Esophagus muscularis mucosa (tissue), 4 donors: ENCODE measurements at regions not wholly inside any gene's neighbourhood (a gene's known extent, or its start where the extent isn't known, plus 50 kb on each side); places are given as distances from the start of the nearest gene placed in this dataset.
"Not testable (repeated sequence)": the region's sequence is repeated elsewhere in the genome, so short reads cannot be mapped to it uniquely, and the experiment has no call there.

Experiments used
- DNase-seq: peaks from one replicate; pipeline ENCODE4 v3.0.0-alpha.2; 2017; ENCODE audit errors: extremely low spot score
- H3K27ac ChIP-seq, 4 donors: fragments of 200-600 bp; sonication (generic); replicated peaks in 1 of 4; 1 replicate in 3 of 4; 2 replicates in 1 of 4; pipeline ENCODE4 v1.5.1; 2016 to 2019; ENCODE audit warnings: mild to moderate bottlenecking in 1 of 4
- H3K27me3 ChIP-seq, 4 donors: fragments of 200-600 bp; sonication (generic); one replicate each; pipeline versions ENCODE4 v1.5.1 to v1.6.0; 2016 to 2019
- H3K36me3 ChIP-seq, 4 donors: fragments of 200-600 bp; sonication (generic); one replicate each; pipeline ENCODE4 v1.5.1; 2016 to 2019
- H3K4me1 ChIP-seq, 4 donors: fragments of 200-600 bp; sonication (generic); one replicate each; pipeline ENCODE4 v1.5.1; 2016 to 2019
- H3K4me3 ChIP-seq, 4 donors: fragments of 200-600 bp; sonication (generic); 1 replicate in 2 of 4; 2 replicates in 2 of 4; pipeline ENCODE4 v1.5.1; 2016 to 2019; ENCODE audit warnings: mild to moderate bottlenecking in 4 of 4, moderate library complexity in 1 of 4
- H3K9me3 ChIP-seq, 4 donors: fragments of 200-600 bp; sonication (generic); 1 replicate in 3 of 4; 2 replicates in 1 of 4; pipeline ENCODE4 v1.5.1; 2016 to 2019
- EP300 ChIP-seq: sonication (generic); formaldehyde crosslinking; IDR thresholded peaks from one replicate; pipeline ENCODE4 v1.6.1; 2017; ENCODE audit warnings: antibody characterized with exemption
- POLR2A ChIP-seq: fragments of 450-650 bp; IDR thresholded peaks from one replicate; pipeline ENCODE4 v1.6.1; 2017; ENCODE audit warnings: antibody characterized with exemption, moderate library complexity, mild to moderate bottlenecking, low read depth
- POLR2AphosphoS5 ChIP-seq, 2 donors: sonication (generic); formaldehyde crosslinking; IDR thresholded peaks; one replicate each; pipeline ENCODE4 v1.6.1; 2017; ENCODE audit warnings: antibody characterized with exemption in 2 of 2
- WGBS: methylation state at CpG from one replicate; pipeline ENCODE4 v1.1.5; 2018; 5-methylcytosine and 5-hydroxymethylcytosine counted together
- intact Hi-C: fragments of 100-400 bp; cut with DNase I; formaldehyde crosslinking; loops from one replicate; pipeline ENCODE4 v1.15.1; 2023
- TF ChIP-seq, protein P1 (sequence below), 3 experiments: fragments of 200-600 bp in 2 of 3; fragments of 450-650 bp in 1 of 3; sonication (generic) in 2 of 3; IDR thresholded peaks; one replicate each; pipeline ENCODE4 v1.5.1; 2017 to 2019; ENCODE audit warnings: antibody characterized with exemption in 3 of 3, mild to moderate bottlenecking in 2 of 3, moderate library complexity in 1 of 3

DNA sequence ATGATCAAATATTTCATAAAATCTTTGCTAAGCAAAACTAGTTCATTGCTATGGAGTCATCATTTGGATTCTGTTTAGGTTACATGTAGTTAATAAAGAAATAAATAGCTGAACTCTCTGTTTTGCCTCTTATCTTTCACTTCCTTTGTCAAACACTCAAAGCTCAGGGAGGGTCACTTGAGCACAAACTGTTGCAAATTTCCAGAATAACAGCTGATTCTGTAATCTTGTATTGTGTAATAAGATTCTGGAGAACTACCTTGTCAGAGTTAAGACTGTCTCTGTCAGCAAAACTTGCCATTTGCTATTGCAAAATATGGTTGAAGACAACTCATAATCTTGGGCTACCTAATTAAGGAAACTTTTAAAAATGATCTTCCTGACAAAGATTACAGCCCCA is 182.0 kb upstream of the MOCS2 start:
- Histone ChIP-seq H3K4me1 (no peaks in the 10 kb centered on the region), H3K27ac (no peak overlapping the region), H3K27me3 (no peaks in the 10 kb centered on the region), H3K36me3 (no peaks in the 10 kb centered on the region), H3K9me3 (peaks cover 0 to 20% (median 11%) of the 10 kb centered on the region in 4 donors), H3K4me3 (no peak overlapping the region)
- TF ChIP-seq POLR2AphosphoS5 (IDR thresholded peaks at IDR 0.05) = peak in 1 of 2 donors; percentile 24
- TF ChIP-seq, protein P1, sequence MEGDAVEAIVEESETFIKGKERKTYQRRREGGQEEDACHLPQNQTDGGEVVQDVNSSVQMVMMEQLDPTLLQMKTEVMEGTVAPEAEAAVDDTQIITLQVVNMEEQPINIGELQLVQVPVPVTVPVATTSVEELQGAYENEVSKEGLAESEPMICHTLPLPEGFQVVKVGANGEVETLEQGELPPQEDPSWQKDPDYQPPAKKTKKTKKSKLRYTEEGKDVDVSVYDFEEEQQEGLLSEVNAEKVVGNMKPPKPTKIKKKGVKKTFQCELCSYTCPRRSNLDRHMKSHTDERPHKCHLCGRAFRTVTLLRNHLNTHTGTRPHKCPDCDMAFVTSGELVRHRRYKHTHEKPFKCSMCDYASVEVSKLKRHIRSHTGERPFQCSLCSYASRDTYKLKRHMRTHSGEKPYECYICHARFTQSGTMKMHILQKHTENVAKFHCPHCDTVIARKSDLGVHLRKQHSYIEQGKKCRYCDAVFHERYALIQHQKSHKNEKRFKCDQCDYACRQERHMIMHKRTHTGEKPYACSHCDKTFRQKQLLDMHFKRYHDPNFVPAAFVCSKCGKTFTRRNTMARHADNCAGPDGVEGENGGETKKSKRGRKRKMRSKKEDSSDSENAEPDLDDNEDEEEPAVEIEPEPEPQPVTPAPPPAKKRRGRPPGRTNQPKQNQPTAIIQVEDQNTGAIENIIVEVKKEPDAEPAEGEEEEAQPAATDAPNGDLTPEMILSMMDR (IDR thresholded peaks at IDR 0.05) = no peak
- intact Hi-C loops = no loop called here
- DNase-seq = no peak

DNA sequence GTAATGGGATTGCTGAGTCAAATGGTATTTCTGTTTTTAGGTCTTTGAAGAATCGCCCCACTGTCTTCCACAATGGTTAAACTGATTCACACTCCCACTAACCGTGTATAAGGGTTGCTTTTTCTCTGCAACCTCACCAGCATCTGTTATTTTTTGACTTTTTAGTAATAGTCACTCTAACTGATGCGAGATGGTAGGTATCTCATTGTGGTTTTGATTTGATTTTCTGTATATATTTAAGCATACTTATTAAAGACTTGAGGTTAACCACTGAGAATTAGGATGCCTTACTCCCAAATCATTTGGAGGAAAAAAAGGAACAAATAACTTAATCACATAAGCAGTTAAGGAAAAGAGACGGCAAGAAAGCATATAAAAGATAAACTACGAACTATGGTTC is 181.6 kb upstream of the FST start:
- H3K27ac ChIP-seq = no peak overlapping the region
- no peaks in the 10 kb centered on the region for H3K27me3 ChIP-seq
- no peak for DNase-seq
- H3K4me1 ChIP-seq = no peaks in the 10 kb centered on the region
- intact Hi-C loops = no loop called here
- no peak overlapping the region for H3K4me3 ChIP-seq
- 67% methylated on average over 5 of the region's 5 CpGs for WGBS
- TF ChIP-seq POLR2A (no peak), EP300 (no peak), POLR2AphosphoS5 (IDR thresholded peaks at IDR 0.05) (no peak)
- TF ChIP-seq, protein P1 (IDR thresholded peaks at IDR 0.05) = no peak
- H3K9me3 ChIP-seq = no peaks in the 10 kb centered on the region
- no peaks in the 10 kb centered on the region for H3K36me3 ChIP-seq

DNA sequence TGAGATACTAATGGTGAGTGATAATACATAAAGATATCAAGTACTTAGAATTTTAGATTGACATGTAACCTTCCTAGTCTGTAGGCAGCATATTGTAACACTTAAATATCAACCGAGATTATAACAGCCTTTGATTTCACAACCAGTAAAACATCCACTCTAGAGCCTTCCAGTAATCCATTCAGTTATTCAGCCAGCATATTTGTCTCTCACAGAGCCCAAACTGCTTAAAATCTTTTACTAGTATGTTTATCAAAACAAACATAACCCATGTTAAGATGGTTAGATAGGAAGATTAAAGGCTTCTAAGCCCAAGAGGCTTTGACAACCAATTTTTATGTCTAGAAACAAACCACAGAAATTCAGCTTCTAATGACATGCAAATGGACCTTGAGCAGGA is 177.9 kb upstream of the FST start:
- TF ChIP-seq POLR2A = no peak
- TF ChIP-seq POLR2AphosphoS5 (IDR thresholded peaks at IDR 0.05) = no peak
- TF ChIP-seq, protein P1 (IDR thresholded peaks at IDR 0.05) = no peak
- TF ChIP-seq EP300 = no peak
- Histone ChIP-seq H3K4me1 (no peaks in the 10 kb centered on the region), H3K9me3 (no peaks in the 10 kb centered on the region), H3K27me3 (no peaks in the 10 kb centered on the region), H3K27ac (no peak overlapping the region), H3K36me3 (no peaks in the 10 kb centered on the region), H3K4me3 (no peak overlapping the region)
- no peak for DNase-seq
- WGBS = 58% methylated on average over 1 of the region's 1 CpG
- intact Hi-C loops = no loop called here

DNA sequence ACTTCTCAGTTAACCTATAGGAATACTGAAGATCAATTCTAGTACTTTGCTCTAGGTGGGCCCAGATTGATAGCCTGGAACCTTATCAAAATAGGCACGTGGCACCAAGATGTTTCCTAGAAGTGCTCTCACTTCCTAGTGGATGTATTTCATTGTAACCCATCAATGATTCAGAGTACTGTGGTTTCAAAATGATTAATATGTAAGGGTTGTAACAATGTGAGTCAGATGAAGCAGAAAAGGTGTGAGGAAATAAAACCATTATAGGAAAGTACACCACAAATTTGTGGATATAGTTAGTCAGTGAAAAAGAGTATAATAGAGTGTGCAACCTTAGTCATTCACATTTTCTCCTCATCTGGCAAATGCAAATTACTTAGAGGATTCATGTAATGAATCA is 177.3 kb upstream of the FST start:
- DNase-seq = no peak
- Histone ChIP-seq H3K27ac (no peak overlapping the region), H3K4me1 (no peaks in the 10 kb centered on the region), H3K27me3 (no peaks in the 10 kb centered on the region), H3K9me3 (peaks cover 0 to 3% (median 0%) of the 10 kb centered on the region in 4 donors), H3K36me3 (no peaks in the 10 kb centered on the region), H3K4me3 (no peak overlapping the region)
- WGBS = 47% methylated on average over 1 of the region's 1 CpG
- intact Hi-C loops = no loop called here
- TF ChIP-seq POLR2AphosphoS5 (IDR thresholded peaks at IDR 0.05) (no peak), EP300 (no peak), POLR2A (no peak)
- TF ChIP-seq, protein P1 (IDR thresholded peaks at IDR 0.05) = no peak

DNA sequence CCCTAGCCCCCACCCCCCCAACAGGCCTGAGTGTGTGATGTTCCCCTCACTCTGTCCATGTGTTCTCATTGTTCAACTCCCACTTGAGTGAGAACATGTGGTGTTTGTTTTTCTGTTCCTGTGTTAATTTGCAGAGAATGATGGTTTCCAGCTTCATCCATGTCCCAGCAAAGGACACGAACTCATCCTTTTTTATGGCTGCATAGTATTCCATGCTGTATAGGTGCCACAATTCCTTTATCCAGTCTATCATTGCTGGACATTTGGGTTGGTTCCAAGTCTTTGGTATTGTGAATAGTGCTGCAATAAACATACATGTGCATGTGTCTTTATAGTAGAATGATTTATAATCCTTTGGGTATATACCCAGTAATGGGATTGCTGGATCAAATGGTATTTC is 175.1 kb upstream of the FST start:
- H3K27ac ChIP-seq, intact Hi-C loops, DNase-seq, H3K36me3 ChIP-seq, H3K4me3 ChIP-seq, H3K27me3 ChIP-seq, H3K4me1 ChIP-seq: not testable (repeated sequence)
- peaks cover 0 to 14% (median 0%) of the 10 kb centered on the region in 4 donors for H3K9me3 ChIP-seq
- WGBS = 100% methylated on average over 1 of the region's 1 CpG
